ENCODE measurements at regions not wholly inside any gene's neighbourhood (a gene's known extent, or its start where the extent isn't known, plus 50 kb on each side); places are given as distances from the start of the nearest gene placed in this dataset.

DNA sequence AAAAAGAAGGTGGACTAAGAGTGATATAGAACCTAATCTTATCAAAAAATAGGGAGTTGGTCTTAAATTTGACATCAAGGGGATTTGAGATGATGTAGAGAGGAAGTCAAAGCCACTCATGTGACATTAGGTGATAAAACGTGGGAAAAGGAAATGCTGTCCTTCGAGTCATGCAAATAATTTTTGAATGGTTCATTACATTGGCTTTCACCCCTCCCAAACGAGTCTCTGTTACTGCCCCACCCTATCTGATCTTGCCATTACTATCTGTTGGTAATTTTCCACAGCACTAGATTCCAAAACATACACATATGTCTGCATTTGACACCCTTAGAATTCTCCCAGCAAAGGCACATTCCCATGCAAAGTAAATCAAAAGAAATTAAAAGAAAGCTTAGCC, 531.1 kb upstream of the ADAMTS5 start:
- Histone ChIP-seq H2AFZ (ENCODE audit: low read depth, low read length) (no peak overlapping the region), H3K27me3 (ENCODE audit: control insufficient read depth in 2 of 2, insufficient read depth in 2 of 2, low read length in 2 of 2) (no peaks in the 10 kb centered on the region), H3K9me3 (replicated peaks; ENCODE audit: control insufficient read depth, insufficient read depth, low read depth, low read length) (no peaks in the 10 kb centered on the region), H3K4me1 (replicated peaks in 1 of 2; ENCODE audit: control insufficient read depth in 2 of 2, insufficient read depth in 2 of 2, low read length in 2 of 2) (no peaks in the 10 kb centered on the region), H3K4me2 (ENCODE audit: insufficient read depth, low read length) (no peak overlapping the region), H3K36me3 (ENCODE audit: control insufficient read depth, insufficient read depth, low read length) (no peaks in the 10 kb centered on the region), H3K9ac (ENCODE audit: insufficient read depth in 1 of 2, low read depth in 2 of 2, low read length in 2 of 2) (no peak overlapping the region), H3K9me1 (ENCODE audit: control insufficient read depth, insufficient read depth, low read length) (no peaks in the 10 kb centered on the region), H3K79me2 (ENCODE audit: control insufficient read depth, insufficient read depth, low read length) (no peaks in the 10 kb centered on the region), H4K20me1 (replicated peaks; ENCODE audit: control insufficient read depth, insufficient read depth, low read length) (no peaks in the 10 kb centered on the region), H3K27ac (ENCODE audit: extremely low read depth, low read depth, low read length) (no peak overlapping the region), H3K4me3 (no peak overlapping the region)
- in situ Hi-C loops (cut with MboI) (no loop called here), intact Hi-C loops (cut with micrococcal nuclease) (no loop called here)
- ATAC-seq: no peak
- BruUV-seq (replicated peaks): no TSS peak
- TF ChIP-seq YY1 (IDR thresholded peaks at IDR 0.05; ENCODE audit: borderline replicate concordance in 1 of 3, control insufficient read depth in 1 of 3, extremely low read depth in 1 of 3, insufficient read depth in 3 of 3, insufficient read length in 1 of 3, insufficient replicate concordance in 2 of 3, low read depth in 1 of 3, low read length in 2 of 3) (no peak), ZNF398 (CRISPR knock-in tag; IDR thresholded peaks at IDR 0.05) (no peak), ZNF174 (CRISPR knock-in tag; IDR thresholded peaks at IDR 0.05) (no peak), PHB2 (IDR thresholded peaks at IDR 0.05; ENCODE audit: low read depth) (no peak), ZNF444 (CRISPR knock-in tag; IDR thresholded peaks at IDR 0.05) (no peak), HCFC1 (IDR thresholded peaks at IDR 0.05; ENCODE audit: low read depth, low read length) (no peak), MTA3 (IDR thresholded peaks at IDR 0.05; ENCODE audit: borderline replicate concordance) (no peak), RNF2 (IDR thresholded peaks at IDR 0.05) (no peak), ZNF561 (CRISPR knock-in tag; conservative IDR thresholded peaks at IDR 0.05) (no peak), GTF2E2 (tag; IDR thresholded peaks at IDR 0.05) (no peak), SUPT5H (IDR thresholded peaks at IDR 0.05) (no peak), TRIM28 (IDR thresholded peaks at IDR 0.05) (no peak), ZBTB11 (CRISPR knock-in tag; IDR thresholded peaks at IDR 0.05) (no peak), RBM17 (IDR thresholded peaks at IDR 0.05; ENCODE audit: borderline replicate concordance, low read depth, low read length) (no peak), ZNF408 (CRISPR knock-in tag; IDR thresholded peaks at IDR 0.05; ENCODE audit: low read depth) (no peak)
- no peak for FAIRE-seq
- POLR2A ChIA-PET: no interaction called here
- no peak for DNase-seq (ENCODE audit: extremely low read depth in 1 of 4, low spot score in 3 of 4)
- 0% methylated on average over 3 of the region's 3 CpGs for WGBS (ENCODE audit: insufficient coverage, low coverage, missing lambda C conversion rate)
- CTCF ChIA-PET (ENCODE audit: low intra/inter-chr PET ratio): no interaction called here
